SU-DHL-6 (cell line): ENCODE measurements at regions not wholly inside any gene's neighbourhood (a gene's known extent, or its start where the extent isn't known, plus 50 kb on each side); places are given as distances from the start of the nearest gene placed in this dataset.
"Not testable (repeated sequence)": the region's sequence is repeated elsewhere in the genome, so short reads cannot be mapped to it uniquely, and the experiment has no call there.

ENCODE experiments used
- H2AFZ ChIP-seq: fragments of 200-600 bp; sonication (generic); 2 replicates; pipeline ENCODE4 v1.6.1; 2014; ENCODE audit warnings: low read depth, mild to moderate bottlenecking, moderate library complexity, mixed read lengths, antibody characterized with exemption, low read length; ENCODE audit not compliant: severe bottlenecking
- H3F3A ChIP-seq: fragments of 200-600 bp; shearing (Covaris generic); 2 replicates; pipeline ENCODE4 v1.6.0; 2016; ENCODE audit warnings: antibody characterized with exemption, mild to moderate bottlenecking; ENCODE audit not compliant: insufficient read depth
- H3K27ac ChIP-seq: fragments of 200-600 bp; sonication (generic); 2 replicates; pipeline ENCODE4 v1.5.1; 2016; ENCODE audit warnings: low read depth, mild to moderate bottlenecking, low read length, moderate library complexity, mixed read lengths
- H3K27me3 ChIP-seq: fragments of 200-600 bp; sonication (generic), shearing (Covaris generic); 2 replicates; pipeline ENCODE4 v1.6.0; 2014; ENCODE audit warnings: mild to moderate bottlenecking, low read length
- H3K36me3 ChIP-seq: fragments of 200-600 bp; sonication (generic); 2 replicates; pipeline ENCODE4 v1.6.1; 2014; ENCODE audit warnings: mild to moderate bottlenecking, low read length, mixed read lengths
- H3K4me2 ChIP-seq: fragments of 300-600, 200-600 bp; shearing (Covaris generic), sonication (generic); 2 replicates; pipeline ENCODE4 v1.6.0; 2014; ENCODE audit warnings: low read length, low read depth, mild to moderate bottlenecking; ENCODE audit not compliant: poor library complexity, severe bottlenecking
- H3K4me3 ChIP-seq: fragments of 200-600 bp; sonication (generic); 2 replicates; pipeline ENCODE4 v1.5.1; 2014; ENCODE audit warnings: antibody characterized with exemption, low read length, mild to moderate bottlenecking, mixed read lengths; ENCODE audit not compliant: insufficient read depth, poor library complexity, severe bottlenecking
- H3K79me2 ChIP-seq: fragments of 200-600 bp; sonication (generic); 2 replicates; pipeline ENCODE4 v1.6.1; 2014; ENCODE audit warnings: mild to moderate bottlenecking, low read length, moderate library complexity; ENCODE audit not compliant: insufficient read depth
- H3K9ac ChIP-seq: fragments of 200-600 bp; sonication (generic); 2 replicates; pipeline ENCODE4 v1.7.0; 2014; ENCODE audit warnings: mild to moderate bottlenecking, low read length
- H3K9me2 ChIP-seq: fragments of 200-600 bp; sonication (generic); replicated peaks from 2 replicates; pipeline ENCODE4 v1.6.1; 2014; ENCODE audit warnings: low read length; ENCODE audit not compliant: insufficient read depth
- H3K9me3 ChIP-seq: fragments of 200-600 bp; sonication (generic); 2 replicates; pipeline ENCODE4 v1.6.1; 2014; ENCODE audit warnings: low read length, mixed read lengths; ENCODE audit not compliant: insufficient read depth
- H4K20me1 ChIP-seq: fragments of 200-600 bp; sonication (generic); 2 replicates; pipeline ENCODE4 v1.6.1; 2014; ENCODE audit warnings: low read depth, mild to moderate bottlenecking, antibody characterized with exemption, low read length, moderate library complexity, mixed read lengths
- CTCF ChIP-seq: fragments of 200-600 bp; sonication (generic); IDR thresholded peaks from one replicate; pipeline ENCODE4 v1.5.1; 2017; ENCODE audit warnings: antibody characterized with exemption, mild to moderate bottlenecking, low read length, moderate library complexity; ENCODE audit not compliant: insufficient read depth, poor library complexity, severe bottlenecking
- EZH2phosphoT487 ChIP-seq: fragments of 200-600 bp; sonication (generic), shearing (Covaris generic); conservative IDR thresholded peaks from 2 replicates; pipeline ENCODE4 v1.6.1; 2018; ENCODE audit warnings: mild to moderate bottlenecking, antibody characterized with exemption, low read length, moderate library complexity, mixed read lengths

GRCh38 chr22:25281675-25282345 lies 62.4 kb downstream of the CRYBB2 start:
- Histone ChIP-seq H3K27ac (no peak overlapping the region), H3K79me2 (no peaks in the 10 kb centered on the region), H3K27me3 (no peaks in the 10 kb centered on the region), H3K9me2 (no peaks in the 10 kb centered on the region), H3K9me3 (no peaks in the 10 kb centered on the region), H3K4me3 (no peak overlapping the region), H3K4me2 (no peak overlapping the region), H3K9ac (no peak overlapping the region), H2AFZ (no peak overlapping the region), H4K20me1 (no peaks in the 10 kb centered on the region), H3K36me3 (no peaks in the 10 kb centered on the region), H3F3A (no peaks in the 10 kb centered on the region)
- TF ChIP-seq CTCF = no peak
- TF ChIP-seq EZH2phosphoT487 = no peak

- Histone ChIP-seq H3K4me3 (no peak overlapping the region), H4K20me1 (no peaks in the 10 kb centered on the region), H3K36me3 (no peaks in the 10 kb centered on the region), H3K9ac (no peak overlapping the region), H3K4me2 (no peak overlapping the region), H3F3A (no peaks in the 10 kb centered on the region), H3K27ac (no peak overlapping the region), H3K27me3 (no peaks in the 10 kb centered on the region), H3K9me3 (no peaks in the 10 kb centered on the region), H3K9me2 (no peaks in the 10 kb centered on the region), H3K79me2 (no peaks in the 10 kb centered on the region), H2AFZ (no peak overlapping the region)
- TF ChIP-seq CTCF (no peak), EZH2phosphoT487 (no peak)
Observed at GRCh38 chr22:25282346-25282670, 62.9 kb downstream of the CRYBB2 start.

GRCh38 chr22:25282671-25283561 lies 63.5 kb downstream of the CRYBB2 start:
- Histone ChIP-seq H4K20me1 (no peaks in the 10 kb centered on the region), H3K36me3 (no peaks in the 10 kb centered on the region), H3K4me3 (no peak overlapping the region), H3K27me3 (no peaks in the 10 kb centered on the region), H3K27ac (no peak overlapping the region), H3F3A (no peaks in the 10 kb centered on the region), H3K79me2 (no peaks in the 10 kb centered on the region), H2AFZ (no peak overlapping the region), H3K4me2 (no peak overlapping the region), H3K9me3 (no peaks in the 10 kb centered on the region), H3K9me2 (no peaks in the 10 kb centered on the region), H3K9ac (no peak overlapping the region)
- no peak for TF ChIP-seq CTCF
- TF ChIP-seq EZH2phosphoT487 = no peak

- not testable (repeated sequence) for H3F3A ChIP-seq, H3K36me3 ChIP-seq, H3K27me3 ChIP-seq, H3K9me3 ChIP-seq, H3K4me3 ChIP-seq, H3K9me2 ChIP-seq, H2AFZ ChIP-seq, H3K9ac ChIP-seq, H3K4me2 ChIP-seq, H3K79me2 ChIP-seq, H3K27ac ChIP-seq, H4K20me1 ChIP-seq
Observed at GRCh38 chr22:25288481-25288880, 69.0 kb downstream of the CRYBB2 start.

GRCh38 chr22:25301912-25302311 lies 82.5 kb downstream of the CRYBB2 start:
- H3F3A ChIP-seq, H2AFZ ChIP-seq, H3K27me3 ChIP-seq, H3K9me3 ChIP-seq, H3K4me3 ChIP-seq, H3K9me2 ChIP-seq, H3K36me3 ChIP-seq, H3K4me2 ChIP-seq, H3K79me2 ChIP-seq, H4K20me1 ChIP-seq, H3K9ac ChIP-seq, H3K27ac ChIP-seq: not testable (repeated sequence)
